Endometrium (tissue), 2 donors: ENCODE measurements at regions not wholly inside any gene's neighbourhood (a gene's known extent, or its start where the extent isn't known, plus 50 kb on each side); places are given as distances from the start of the nearest gene placed in this dataset.
"Not testable (repeated sequence)": the region's sequence is repeated elsewhere in the genome, so short reads cannot be mapped to it uniquely, and the experiment has no call there.

Experiments
- FAIRE-seq: peaks from 2 replicates; lab custom pipeline; 2012; peaks lifted over from hg19 to GRCh38; lab: Jason Lieb, UNC
- donor health status: control.
- donor health status: control.

DNA sequence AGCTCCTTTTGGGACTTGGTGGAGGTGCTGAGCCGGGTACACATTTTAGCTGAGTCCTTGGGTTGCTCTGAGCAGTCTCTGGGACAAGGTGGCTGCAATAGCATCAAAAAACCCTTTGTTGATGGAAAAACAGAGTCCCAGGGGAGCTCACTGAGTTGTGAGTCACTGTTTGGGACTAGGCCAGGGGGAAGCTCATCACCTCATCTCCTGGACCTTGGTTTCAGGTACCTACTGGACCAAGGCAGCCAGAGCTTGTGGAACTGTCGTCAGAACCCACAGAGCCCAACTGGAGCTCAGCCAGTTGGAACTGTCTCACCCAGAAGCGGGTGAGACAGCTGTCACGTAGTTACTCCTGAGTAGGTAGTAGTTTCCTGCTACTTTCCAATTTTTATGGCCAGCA is 146.7 kb downstream of the HLX start:
- no peak for FAIRE-seq

DNA sequence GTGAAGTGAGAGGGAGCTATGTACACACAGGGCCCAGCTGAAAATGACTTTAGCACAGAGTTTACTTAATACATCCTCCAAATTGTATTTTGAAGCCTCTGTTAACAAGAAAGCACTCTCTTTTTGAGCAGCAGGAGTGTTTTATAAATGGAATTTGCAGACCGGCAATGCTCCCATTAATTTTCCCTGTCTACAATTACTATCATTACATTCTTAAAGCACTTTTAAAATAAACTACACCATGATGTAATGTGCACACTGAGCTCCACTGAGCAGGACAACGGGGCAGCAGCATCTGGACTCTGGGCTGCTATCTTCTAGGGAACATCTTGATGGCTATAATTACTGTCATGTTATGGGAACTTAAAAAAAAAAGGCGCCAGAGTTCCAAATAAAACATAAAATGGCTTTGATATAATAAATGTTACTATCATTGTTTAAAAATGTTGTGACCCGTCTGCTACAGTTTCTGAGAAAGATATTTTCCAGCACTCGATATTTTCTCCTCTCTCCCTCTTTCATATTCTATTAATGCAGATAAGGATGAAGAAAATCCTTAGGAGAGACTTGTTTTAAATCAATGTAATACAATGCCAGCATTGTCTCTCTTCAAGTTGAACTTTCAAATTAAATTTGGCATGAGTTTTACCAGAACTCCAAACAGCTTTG is 150.9 kb downstream of the HLX start:
- peak; percentile 92 for FAIRE-seq

DNA sequence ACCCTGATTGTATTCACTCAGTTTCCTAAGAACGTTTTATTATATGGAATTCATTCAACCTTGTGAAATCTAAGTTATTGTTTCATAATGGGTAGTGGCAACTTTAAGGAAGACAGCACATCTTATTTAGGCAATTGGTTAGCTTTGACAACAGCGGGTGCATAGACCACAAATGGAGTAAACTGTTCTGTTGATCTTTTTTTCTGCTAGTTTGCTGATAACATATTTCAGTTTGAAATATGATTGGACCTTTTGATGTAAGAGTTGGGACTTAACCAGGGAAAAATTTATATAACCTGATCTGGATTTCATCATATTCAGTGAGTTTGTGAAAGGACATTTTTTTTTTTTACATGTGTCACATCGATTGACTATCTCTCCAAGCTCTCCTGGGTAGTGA is 151.7 kb downstream of the HLX start:
- no peak for FAIRE-seq

DNA sequence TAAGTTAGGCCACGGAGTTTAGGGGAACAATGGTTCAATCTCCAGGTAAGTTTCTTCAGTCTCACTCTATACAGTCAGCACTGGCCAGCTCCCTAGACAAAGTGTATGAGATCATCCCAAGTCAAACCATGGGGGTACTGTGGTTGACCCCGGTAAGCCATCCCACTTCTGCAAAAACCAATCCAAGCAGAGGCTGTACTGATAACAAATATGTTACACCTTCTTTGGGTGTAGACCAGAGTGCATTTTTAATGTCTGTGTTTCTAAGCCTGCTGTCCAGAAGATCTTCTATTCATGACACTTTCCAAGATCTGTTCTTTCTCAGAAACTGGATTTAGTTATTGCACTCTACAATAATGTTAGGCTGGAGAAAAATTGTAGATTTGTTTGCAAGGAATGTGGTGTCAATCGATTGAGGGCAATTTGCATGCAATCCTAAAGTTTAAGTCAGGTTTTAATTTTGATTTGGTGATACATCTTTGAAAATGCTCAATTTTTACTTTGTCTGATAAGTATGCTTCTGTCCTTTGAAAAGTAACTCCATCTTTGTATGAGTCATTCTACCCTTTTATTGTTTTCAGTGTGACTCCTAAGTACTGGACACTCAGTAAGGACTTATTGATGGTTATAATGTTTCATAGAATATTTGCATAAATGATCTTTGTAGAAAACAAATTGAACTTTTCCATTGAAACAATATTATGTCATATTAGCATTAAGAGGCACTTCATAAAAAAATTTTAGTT is 152.4 kb downstream of the HLX start:
- no peak for FAIRE-seq

DNA sequence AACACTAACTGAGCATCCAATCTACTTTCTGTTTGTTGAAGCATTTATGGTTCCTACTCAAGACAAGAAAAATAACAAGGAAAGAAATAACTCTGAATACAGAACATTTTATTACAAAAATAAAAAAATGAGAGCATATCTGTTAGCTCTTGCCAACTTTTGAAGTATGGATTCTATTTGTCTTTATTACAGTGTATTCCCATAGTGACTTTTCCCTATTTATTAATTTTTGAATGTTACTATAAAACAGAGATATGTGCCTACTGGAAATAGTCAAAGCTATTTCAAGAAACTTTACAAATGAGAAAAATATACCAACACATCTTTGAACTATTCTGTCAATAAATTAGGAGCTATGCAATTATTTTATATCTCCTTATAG is 153.0 kb downstream of the HLX start:
- FAIRE-seq, result peak; percentile 46

DNA sequence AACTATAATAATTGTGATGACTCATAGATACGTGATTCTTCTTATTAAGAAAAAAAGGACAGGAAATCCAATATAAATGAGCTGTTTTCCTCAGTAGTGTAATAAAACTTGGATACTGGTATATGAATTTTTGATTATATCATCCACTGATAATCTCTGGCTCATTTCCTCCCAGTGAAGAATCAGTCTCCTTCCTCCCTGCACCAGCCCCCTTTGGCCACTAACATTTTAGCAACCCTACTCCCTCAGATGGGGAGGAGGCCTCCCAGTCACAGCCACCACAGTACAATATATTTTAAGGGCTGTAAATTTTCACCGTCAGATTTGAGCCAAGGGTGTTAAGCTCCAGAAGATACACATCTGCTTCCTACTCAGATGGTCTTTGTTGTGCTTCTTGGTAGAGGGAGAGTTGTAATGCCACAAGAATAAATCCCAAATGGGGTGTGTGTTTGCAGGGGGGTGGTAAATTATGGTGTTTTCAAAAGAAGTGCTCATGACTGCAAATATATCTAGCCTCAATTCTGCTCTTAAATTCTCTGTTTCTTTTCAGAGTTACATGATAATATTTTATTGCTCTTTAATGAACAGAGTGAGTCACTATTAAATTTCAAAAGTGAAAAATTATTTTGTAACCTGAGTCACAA is 153.5 kb downstream of the HLX start:
- FAIRE-seq, result peak; percentile 59

DNA sequence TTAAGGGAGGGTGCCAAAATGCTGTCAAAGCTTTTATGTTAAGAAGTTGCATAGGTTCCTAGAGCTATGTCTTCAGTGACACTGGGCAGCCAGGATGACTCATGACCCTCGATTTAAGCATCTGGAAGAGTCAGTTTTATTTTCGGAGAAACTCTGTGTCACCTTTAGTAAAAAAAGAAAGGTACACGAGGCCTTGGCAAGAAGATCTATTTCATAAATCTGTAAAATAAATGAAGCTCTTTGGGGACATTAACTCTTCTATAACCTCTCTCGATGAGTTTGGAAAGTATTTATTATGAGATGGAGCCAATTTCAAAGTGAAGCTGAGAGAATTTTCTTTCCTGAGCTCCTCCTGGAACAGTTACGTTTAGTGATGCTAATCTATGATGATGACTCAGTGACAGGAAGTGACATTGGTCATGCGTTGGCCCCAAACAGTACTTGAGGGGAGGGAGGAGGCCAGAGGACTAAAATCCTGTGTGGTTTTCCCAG is 156.5 kb downstream of the HLX start:
- no peak for FAIRE-seq

DNA sequence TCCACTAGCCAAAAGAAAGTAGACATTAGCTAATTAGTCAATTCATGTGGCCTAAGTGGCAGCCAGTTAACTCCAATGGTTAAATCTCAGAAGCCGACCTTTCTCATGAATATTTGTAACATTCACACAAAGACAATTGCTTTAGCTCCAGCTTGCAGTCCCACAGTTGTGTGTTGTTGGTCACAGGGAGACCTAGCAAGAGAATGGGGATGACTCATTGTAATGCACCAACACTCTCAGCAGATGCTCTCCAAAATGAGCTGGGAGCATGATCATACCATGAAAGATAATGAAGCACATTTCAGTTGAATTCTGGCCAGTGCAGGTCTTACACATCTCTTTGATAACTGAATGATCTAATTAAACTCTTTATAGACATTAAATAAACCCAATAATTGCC is 160.4 kb downstream of the HLX start:
- FAIRE-seq, result no peak

DNA sequence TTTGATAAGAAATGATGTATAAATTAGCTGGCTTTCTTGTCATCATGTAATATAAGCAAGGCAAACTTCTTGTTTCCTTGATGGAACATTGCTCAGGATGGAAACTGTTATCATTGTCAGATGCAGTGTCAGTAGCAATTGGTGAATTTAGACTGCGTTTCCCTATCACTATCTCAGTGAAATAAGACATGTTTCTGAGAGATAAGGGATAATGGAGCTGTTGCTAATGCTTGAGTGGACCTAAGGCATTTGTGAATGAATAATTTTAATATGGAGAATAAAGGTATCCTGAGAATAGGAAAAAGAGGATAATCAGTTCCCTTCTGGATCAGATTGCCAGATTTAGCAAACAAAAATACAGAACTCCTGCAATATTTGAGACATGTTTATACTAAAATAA is 160.9 kb downstream of the HLX start:
- no peak for FAIRE-seq

DNA sequence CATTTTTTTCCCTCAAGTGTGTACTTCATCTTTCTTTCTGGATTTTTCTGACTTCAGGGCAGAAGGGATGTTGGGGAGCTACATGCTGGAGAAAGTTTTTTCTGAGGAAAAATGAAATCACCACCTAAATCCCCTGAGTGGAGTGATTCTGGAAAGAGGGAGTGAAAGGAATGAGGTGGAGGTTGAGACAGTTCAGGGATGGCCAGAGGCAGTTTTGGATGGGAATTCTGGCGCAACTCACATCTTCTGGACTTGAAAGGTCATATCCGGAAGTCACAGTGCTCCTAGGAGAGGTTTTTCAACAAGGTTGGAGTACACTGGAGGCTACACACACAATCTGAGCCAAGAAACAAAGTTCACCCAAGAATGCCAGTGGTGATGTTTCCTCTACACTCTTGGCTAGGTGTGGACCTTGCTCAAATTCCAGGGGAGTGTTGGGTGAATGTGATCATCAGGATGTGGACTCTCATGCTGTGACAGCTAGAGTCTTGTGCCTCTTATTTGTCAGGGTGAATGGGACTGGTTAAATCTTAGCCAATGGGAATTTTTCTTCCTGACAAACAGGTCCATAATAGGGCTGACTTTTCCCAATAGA is 161.5 kb downstream of the HLX start:
- no peak for FAIRE-seq

DNA sequence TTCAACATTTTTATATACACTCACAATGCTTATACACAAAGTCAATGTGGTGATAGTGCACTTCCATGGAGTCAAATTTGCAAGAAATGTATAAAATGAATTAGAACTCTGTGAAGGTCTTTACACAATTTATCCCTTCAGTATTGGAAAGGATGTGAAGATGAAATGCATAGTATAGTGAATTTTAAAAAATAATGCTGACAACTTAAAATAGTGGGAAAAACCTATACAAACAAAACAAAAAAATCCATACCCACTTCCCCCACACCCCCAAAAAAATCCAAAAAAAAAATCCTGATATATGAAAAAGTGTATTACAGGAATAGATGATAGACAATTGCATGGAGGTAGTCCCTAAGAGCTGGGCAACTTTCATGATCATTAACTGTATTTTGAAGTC is 165.3 kb downstream of the HLX start:
- FAIRE-seq, result no peak

DNA sequence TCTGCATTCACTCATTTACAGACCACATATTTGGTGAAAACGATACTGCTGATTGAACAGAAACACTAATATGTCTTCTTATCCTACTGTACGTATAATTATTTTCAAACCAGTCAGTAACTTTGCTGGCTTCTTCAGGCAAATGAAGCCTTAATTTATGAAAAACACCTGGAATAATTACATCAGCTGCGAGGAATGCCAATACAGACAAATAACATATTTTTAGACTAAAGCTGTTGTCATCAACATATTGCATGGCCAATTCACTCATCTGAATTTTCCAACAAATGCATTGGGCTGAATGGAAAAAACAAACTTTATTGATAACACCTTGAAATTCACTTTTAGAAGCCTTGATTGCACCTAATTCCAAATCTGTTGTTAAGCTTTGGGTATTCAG is 165.9 kb downstream of the HLX start:
- no peak for FAIRE-seq

DNA sequence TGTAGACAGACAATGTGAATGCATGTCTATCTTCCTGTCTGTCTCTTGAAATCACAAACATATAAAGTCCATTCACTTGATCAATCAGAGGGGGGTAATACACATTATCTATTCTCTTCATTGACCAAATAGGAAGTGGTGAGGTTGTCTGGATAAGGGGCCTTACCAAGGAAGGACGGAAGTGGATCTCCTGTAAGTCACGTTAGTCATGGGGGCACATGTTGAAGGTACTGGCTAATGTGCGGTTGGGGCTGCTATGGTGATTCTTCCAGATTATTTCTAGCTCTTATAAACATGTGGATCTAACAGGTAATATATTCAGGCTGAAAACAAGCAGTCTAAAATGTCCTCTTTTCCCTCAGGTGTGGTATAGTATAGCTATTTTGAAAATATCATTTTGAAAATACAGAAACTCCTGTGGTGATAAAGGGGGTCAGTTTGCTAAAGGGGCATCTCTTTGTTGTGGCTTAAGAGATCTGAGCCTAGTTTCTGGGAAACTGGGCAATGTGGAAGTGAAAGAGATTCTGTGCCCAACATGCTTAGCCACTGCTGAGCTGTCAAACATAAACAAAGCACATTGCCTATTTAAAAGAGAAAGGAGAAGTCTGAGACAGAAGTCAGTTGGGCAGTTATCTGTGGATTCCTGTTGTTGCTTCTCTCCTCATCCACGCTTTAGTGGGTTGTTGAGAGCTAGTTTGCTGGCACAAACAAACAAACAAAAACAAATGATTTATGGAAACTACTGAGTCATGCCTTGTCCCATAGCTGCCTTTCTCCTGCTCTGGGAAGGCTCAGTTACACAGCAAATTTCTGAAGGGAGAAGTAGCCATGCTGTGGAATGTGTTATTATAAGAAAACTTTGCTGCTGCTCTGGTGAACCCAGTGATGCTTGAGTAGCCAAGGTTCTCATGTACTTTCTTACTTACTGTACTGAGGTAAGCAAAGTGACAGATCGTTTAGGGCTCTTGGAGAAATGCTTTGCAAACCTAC is 166.9 kb downstream of the HLX start:
- FAIRE-seq, result no peak

DNA sequence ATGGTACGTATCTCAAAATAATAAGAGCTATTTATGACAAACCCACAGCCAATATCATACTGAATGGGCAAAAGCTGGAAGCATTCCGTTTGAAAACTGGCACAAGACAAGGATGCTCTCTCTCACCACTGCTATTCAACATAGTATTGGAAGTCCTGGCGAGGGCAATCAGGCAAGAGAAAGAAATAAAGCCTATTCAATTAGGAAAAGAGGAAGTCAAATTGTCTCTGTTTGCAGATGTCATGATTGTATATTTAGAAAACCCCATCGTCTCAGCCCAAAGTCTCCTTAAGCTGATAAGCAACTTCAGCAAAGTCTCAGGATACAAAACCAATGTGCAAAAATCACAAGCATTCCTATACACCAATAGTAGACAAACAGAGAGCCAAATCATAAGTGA is 172.1 kb downstream of the HLX start:
- FAIRE-seq, result not testable (repeated sequence)

DNA sequence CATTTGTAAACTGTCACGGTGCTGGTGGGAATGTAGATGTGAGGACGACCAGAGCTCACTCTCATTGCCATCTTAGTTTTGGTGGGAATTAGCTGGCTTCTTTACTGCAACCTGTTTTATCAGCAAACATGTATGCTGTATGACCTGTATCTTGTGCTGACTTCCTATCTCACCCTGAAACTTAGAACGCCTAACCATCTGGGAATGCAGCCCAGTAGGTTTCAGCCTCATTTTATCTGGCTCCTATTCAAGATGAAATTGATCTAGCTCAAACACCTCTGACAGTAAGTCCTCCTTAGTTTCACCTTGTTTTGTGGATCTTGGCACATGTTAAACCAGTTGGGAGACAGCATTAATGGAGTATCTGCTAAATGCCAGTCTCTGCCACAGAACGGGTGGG is 174.6 kb downstream of the HLX start:
- FAIRE-seq, result no peak

DNA sequence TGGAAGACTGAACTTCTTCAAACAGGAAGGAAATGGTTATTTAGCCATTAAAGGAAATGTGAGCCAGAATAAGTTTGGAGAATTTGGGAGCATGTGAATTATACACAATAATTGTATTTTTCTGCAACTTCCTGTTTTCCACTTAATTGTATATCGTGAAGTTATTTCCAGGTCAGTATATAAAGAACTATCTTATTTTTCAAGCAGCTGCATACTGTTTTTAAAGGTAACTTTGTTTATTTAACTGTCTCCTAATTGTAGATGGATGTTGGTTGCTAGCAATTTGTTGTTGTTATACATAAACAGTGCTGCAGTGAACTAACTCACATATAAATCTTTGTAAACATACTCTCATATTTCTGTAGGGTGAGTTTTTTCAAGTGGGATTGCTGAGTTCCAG is 180.3 kb downstream of the HLX start:
- FAIRE-seq, result no peak

DNA sequence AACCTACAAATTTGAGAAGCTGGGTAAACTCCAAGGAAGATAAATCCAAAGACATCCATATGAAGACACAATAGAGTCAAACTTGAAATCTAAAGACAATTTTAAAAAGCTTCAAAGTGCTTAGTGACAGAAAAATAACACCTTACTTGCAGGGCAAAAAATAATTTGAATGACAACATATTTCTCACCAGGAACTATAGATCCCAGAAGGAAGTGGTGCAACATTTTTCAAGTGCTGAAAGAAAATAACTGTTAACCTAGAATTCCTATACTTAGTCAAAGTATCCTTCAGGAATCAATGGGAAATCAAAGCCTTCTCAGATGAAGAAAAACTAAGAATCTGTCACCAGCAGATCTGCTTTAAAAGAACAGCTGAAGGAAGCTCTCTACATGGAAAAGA is 184.4 kb downstream of the HLX start:
- FAIRE-seq, result no peak

DNA sequence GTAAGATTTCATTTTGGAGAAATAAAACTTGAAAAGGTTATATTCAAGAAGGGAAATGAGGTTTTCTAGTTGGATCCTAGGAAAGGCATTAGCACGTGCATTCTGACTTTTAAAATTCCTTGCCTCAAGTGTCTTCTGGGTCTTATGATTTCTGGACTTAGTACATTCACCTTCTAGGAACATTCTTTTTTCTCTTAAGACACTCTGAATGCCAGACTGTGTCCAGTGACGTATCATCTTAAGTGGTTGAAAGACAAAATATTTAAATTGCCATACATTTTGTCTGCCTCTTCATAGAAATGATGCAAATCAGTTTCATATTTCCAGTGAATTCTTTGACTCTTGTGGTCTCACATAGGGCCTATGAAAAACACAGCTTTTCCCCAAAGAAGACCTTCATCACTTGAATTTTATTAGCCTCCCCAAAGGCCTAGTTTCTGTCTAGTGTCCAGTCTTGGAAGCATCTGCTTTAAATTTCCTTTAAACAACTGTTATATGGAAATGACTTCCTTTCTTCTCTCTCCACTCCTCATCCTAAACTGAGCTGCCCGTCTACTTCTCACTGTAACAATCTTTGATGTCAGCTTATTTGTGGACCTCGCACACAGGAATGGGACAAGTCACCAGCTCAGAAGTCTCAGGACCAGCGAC is 187.2 kb downstream of the HLX start:
- no peak for FAIRE-seq

DNA sequence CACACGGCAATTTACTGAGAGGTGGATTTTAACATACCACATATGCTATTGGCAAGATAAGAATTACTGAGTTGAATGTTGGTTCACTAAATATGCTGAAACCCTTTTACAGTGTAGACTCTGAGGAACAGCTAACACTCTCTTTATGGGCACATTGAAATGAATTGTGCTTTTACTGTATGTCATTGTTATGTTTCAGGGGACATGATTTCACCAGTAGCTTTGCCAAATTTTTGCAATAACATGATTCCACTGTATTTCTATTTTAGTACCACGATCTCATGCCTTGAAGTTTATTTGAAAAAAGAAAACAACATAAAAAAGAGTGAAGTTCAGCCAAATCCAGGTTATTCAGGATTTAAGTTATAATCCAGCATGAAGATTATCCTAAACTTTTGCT is 188.5 kb downstream of the HLX start:
- no peak for FAIRE-seq

DNA sequence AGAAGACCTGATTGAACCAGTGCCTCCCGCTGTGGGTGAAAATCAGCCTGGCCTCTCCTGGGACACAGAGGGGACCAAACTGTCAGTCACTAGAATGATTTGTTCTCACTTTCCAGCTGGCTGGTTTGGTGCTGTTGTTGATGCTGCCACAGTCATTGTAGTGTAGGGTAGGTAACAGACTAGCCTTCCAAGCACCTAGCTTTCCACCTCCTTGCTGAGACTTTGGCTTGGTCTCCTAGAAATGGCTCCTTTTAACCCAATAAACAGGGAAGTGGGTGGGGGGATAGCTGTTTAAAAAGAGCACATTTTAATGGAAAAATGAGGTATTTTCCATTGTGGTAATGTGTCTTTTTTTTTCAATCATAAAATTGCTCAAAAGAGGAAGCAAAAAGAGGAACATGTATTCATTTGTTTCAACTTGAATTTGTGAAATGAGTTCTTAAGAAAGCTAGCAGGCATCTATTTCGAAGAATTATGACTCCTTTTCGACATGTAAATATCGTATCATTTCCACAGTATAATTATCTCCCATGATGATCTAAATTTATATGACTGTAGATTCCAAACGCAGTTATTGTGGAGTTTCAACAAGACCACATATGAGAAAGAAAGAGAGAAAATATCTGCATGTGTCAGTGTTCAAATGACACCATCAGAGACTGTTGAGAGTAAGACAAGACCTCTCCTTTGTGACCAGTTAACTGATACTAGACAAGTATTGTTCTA is 190.1 kb downstream of the HLX start:
- FAIRE-seq, result no peak

DNA sequence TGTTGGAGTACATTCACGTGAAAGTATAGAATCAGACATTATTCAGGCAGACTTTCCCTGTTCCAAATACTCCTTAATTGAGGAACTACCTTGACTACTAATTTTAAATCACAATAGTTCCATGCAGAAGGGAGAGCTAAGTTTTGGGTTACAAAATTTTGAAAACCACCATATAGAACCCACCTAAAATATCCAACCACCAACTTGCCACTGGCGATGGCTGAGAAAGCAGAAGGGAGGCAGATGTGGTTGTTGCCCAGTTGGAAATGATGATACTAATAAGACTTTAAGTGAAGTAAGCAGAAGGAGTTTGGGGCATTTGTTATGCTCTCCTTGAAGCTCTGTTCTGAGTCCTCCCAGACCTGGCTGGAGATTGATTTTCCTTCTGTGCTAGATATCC is 190.7 kb downstream of the HLX start:
- FAIRE-seq, result no peak
